HG02588 (cell line): ENCODE measurements at regions not wholly inside any gene's neighbourhood (a gene's known extent, or its start where the extent isn't known, plus 50 kb on each side); places are given as distances from the start of the nearest gene placed in this dataset.

Source experiments
- ATAC-seq: cut with Tn5 transposase; IDR thresholded peaks from one replicate; pipeline ENCODE4 v1.9.1; 2021; ENCODE audit warnings: mild to moderate bottlenecking, moderate library complexity; ENCODE audit not compliant: unreplicated experiment

DNA sequence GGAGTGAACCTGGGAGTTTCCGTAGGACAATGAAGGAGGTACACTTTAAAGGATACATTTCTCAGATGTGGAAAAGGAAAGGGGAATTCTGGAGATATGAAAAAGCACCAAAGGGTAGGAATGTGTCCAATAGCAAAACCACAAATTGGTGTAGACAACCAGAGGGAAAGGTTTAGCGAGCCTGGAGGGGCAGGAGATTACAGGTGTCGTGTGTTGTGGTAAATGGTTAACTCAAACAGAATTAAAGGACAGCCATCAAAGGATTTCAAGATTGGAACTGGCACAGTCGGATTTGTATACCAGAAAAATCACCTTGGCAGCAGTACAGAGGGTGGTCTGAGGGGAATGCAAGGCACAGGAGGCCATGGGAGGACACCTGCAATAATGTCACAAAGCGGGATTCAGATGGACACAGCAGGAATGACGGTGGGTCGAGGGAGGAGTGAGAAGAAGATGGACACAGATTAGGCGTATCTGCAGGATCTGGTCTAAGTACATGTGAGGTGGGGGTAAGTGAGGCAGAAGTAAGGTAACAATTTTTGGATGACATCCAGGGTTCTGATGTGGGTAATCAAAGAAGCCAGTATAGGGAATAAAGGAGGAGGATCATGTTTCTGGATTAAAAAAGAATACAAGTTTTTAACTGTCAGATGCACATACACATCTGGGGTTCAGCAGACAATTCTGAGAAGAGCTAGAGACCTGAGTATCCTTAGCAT lies 361.6 kb downstream of the KLF12 start:
- no peak for ATAC-seq

DNA sequence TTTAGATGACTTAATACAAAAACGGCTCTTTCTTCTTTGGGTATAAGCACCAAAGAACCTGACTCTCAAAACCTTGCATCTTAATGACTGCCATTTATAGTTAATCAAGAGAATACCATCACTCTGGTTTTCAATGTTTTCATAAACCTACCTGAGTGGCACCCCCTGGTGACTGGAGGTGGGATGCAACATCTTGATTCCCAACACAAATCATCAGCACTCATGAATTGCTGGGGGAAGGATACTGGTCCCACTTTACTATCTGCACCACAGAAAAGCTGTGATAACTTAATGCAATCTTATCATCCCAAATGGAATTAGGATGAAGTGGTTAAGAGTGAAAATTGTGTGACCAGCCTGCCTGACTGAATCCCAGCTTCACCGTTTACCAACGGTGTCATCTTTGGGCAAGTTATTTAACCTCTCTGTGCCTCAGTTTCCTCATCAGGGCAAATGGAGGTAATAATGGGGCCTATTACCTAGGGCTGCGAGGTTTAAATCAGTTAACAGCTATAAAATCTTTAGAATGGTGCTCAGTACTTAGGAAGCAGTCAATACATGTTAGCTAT lies 366.4 kb downstream of the KLF12 start:
- ATAC-seq = peak; percentile 36

DNA sequence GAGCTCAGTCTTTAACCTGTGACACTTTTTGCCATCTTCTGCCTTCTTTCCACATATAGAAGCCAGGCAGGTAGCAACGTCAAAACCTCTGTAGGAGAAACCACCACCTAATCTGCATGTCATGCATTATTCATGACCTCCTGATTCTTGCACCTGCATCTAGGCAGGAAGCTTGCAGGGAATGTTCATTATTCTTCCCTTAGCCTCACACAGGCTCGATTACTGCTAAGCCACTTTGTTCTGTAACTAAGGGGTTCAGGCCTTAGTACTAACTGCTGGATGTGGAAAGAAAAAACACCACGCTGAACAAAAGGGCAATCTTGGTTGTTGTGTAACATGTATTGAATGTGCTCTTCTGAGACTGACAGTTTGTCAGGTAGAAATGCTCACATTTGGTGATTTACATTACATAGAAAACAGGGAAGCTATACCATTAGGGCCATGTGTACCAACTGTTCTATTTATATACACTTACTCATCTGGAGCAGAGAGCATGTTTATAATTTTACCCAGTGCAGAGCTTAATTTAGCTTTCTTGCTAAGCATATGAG lies 366.9 kb downstream of the KLF12 start:
- ATAC-seq = peak; percentile 33

DNA sequence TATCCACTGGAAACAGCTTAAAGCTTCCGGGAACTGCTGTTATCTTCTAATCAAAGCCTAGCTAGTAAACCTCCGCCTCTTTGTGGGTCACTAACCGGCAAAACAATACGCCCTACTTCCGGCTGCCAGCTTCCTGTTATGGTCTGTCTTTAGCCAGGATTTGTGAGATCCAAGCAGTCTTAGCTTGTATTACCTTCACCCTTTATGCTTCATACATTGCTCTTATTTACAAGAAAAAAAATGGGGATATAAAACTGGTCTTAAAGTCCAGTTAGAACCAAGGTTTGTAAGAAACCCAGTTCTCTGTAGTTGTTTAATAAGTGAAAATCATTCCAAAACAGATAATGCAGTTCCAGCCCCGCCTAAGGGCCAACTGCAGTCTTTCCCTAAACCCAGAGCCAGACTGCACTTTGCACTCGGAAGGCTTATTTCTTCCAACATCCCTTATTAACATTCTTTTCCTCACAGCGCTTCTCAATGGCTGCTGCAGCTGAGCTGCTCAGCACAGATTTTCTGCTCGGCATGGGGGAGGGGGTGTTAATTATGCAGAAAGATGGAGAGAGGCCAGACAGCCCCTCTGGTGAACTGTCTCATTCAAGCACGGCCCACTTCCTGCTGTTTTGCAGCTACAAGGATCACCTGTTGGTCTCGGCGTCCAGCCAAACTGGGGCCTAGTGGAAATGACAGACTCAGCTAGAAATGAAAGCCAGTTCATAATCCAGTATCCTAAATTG lies 368.4 kb downstream of the KLF12 start:
- ATAC-seq = peak; percentile 62

DNA sequence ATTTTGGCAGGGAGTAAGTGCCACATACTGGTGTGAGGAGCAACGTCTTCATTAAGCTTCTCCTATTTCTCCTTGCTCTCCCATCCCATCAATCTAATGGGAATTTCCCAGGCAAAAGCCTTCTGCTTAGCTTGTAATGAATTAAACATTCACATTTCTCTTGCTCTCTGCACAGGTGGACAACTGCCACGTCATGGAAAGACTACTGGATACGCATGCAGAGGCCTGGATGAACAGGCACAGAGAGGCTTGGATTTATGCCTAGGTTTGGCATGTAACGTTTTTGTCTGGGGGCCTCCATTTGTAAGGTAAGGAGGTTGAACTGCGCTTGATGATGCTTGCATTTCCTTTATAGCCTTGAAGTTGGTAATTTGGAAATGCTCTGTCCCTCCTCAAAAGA lies 374.8 kb downstream of the KLF12 start:
- no peak for ATAC-seq

DNA sequence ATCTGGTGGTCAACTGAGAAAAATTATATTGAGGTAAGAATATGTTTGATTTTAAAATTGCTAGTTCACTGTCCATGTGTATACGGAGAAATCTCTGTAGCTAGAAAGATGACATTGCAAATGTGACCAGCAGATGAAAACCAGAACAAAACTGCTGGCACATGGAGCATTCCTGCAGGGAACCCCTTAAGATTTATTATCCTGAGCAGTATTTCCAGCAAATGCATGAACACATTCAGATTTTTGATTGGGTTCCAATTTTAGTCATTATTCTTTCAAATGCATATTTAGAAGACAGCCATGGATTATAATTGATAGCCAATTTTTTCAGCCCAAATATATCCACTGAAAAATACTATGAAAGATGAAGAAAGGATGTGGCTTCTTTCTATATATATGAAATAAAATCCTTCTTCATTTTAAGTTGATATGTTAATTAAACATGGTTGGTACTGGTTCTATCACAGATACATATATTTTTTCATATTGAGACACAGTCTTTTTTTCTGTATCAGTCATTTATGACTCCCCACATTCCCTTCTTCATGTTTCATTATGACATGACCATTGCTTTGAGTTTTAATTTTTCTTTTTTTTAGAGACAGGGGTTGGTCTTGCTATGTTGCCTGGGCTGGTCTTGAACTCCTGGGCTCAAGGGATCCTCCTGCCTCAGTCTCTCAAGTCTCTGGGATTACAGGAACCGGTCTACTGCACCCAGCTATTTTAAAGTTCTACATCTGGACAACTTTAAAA lies 376.5 kb downstream of the KLF12 start:
- ATAC-seq = no peak

DNA sequence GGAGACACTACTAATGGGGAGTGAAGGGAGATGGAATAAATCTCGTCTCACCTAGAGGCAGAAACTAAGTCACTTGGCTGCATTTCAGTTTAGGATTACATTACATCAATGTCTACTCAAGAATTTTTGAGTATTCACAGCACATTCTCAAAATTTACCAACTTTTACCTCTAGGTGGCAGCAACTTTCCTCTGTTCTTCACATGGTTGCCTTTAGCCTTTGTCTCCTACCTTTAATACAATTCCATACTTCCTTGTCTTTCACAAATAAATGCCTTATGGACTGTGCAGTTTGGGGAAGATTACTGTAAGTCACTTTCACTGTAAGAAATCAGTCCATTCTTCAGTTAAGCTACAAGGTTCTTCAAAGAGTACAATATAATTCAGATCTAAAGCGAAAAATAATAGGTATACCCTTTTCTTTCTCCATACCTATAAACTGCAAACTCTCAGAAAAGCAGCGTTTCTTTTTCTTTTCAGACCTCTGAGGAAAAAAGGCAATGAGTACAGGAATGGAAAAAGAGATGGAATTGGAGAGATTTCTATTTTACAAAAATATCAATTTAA lies 379.4 kb downstream of the KLF12 start:
- peak; percentile 53 for ATAC-seq

DNA sequence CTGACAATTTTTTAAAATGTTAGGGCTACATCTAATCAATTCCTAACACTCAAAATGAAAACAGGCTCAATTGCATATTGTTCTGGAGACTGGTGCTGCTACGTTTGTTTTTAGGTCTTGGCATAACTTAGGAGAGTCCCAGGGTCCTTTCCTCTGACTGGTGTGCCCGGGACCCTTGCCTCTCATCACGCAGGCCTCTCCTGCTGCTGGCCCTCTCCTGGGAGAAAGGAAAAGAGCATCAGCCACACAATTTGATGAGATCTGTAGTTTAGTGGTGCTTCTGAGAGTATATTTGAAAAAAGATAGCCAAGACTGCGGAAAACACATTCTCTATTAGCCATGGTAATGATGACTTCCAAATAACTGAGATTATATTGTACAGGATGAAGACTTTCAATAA lies 380.0 kb downstream of the KLF12 start:
- ATAC-seq = no peak

DNA sequence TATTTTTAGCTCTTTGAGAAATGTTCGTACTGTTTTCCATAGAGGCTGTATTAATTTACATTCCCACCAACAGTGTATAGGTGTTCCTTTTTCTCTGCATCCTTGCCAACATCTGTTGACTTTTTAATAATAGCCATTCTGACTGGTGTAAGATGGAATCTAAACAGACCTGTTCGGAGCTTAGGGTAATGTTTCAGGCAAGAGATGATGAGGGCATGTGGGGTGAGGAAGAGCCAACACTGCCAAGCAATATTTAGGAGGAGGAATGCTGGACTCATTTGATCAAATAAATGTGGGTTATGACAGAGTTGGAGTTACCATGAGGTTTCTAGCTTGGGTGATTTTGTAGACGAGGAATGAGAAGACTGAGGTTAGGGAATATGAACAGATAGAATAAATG lies 382.9 kb downstream of the KLF12 start:
- ATAC-seq = no peak

DNA sequence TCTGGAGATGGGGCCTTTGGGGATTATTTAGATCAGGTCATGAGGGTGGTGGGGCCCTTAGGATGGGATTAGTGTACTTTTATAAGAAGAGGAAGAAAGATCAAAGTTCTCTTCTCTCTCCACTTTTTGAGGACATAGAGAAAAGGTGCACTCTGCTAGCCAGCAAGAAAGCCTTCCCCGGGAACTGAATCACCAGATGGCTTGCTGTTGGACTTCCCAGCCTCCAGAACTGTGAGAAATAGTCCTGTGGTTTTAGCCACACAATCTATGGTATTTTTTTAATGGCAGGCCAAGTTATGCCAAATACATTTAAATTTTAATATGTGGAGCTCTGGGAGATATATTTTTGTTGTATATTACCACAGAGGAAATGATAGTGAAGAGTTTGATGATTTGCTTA lies 385.8 kb downstream of the KLF12 start:
- no peak for ATAC-seq

DNA sequence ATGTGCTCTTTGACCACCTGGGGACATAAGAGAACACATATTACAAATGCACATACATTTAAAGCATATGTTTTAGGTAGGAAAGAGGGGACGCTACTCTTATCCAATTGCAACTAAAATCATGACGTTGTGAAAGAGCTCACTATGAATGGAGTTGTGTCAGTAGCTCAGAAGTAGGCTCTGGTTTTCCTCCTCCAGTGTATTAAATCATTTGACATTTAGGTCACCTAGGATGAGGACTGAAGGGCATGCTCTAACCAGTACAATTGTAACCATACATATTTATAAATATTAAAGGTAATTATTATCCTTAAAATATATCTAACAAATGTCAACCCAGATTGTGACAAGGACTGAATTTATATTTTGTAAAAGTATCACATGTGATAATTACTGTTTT lies 389.0 kb downstream of the KLF12 start:
- no peak for ATAC-seq

DNA sequence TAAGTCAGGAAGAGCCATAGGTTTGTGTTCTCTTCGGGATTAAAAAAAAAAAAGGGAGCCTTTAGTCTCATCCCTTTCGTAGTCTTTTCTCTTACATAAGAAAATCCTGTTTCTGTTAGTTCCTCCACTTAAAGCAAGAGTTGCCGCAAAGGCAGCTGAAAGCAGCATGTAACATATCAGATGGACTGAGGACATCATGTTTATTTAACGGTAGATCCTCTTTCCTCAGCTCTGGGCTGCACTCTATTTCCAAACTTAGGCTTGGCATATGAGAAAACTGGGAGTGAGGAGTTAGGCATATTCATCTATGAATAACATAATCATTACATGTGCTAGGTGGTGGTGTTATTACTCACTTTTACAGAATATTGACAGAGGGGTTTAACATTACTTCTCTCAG lies 391.2 kb downstream of the KLF12 start:
- ATAC-seq = no peak

DNA sequence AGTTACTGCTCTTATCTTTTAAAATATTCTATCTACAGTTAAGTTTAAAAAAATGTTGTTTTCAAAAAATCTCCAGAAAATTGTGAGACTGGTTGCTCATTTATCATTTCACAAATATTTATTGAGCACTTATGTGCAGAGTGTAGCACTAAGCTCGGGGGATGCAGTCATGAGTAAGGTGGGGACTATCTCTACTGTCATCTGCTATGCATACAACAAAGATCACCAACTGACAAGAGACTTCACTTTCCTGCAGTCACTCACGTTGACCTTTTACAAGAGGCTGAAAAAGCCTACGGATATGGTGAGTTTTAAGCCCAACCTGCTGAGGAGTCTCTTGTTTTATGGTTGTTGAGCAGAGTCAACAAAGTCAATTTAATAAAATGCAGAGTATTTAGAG lies 392.5 kb downstream of the KLF12 start:
- ATAC-seq = no peak

DNA sequence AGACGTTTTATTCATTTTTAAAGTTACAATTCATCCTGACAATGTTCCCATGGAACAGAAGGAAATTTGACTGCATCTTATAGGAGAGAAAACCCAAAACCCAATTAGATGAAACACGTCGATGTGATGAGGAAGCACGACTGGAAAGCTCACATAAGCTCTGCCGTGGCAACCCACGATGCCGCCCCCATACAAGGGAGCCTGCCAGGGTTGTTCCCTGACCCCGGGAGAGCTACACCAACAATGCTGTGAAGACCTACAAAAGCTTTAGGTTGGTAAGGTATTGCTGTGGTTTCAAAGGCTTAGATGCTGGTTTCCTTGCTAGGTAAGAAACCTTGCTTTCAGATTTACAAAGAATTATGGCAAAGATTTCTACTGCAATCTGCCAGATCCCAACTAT lies 393.1 kb downstream of the KLF12 start:
- ATAC-seq = no peak

DNA sequence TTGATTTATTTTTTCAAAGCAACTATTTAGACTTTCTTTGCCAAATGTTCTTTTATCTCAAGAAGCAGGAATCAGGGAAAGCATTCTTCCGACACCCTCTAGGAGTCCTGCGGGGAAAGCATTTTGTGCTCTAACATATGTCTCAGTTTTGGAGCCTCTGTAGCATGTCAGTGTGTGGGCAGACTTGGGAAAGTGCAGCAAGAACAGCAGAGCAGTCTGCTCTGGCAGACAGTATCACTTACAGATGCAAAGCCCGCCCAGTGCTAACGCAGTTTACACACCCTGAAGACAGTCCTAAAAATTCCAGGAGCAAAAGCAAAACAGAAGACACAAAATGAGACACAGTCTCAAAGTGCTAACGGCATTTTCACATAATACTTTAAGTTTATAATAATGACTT lies 393.5 kb downstream of the KLF12 start:
- no peak for ATAC-seq

DNA sequence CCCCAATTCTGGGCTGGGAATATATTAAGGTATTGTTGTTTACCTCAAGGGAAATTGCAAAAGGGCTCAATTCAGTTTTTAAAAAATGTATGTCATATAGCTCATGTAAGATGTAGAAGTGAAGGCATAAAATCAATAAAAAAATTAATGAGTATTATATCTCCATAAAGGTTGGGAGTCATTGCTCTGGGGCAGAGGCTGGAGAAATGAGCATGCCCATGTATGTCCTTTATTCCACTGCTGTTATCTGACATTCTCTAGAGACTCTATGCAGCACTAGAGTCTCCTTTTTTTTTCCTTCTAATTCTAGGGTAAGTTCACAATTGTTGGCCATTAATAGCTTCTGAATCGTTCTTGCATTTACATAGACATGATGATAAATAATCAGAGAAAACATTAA lies 394.8 kb downstream of the KLF12 start:
- no peak for ATAC-seq

DNA sequence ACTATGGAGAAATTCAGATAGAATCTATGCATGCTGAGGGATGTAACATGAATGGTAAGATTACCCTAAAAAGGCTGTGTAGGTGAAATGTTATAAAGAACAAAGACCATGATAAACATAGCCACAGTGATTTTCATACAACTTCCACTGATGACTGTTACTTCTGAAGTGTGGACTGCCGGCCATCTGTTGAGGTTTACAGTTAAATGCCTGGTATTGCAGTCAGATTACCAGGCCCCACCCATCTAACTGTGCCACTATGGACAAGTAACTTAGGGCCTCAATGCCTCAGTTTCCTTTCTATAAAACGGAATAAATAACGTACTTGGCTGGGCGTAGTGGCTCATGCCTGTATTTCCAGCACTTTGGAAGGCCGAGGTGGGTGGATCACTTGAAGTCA lies 395.6 kb downstream of the KLF12 start:
- no peak for ATAC-seq

DNA sequence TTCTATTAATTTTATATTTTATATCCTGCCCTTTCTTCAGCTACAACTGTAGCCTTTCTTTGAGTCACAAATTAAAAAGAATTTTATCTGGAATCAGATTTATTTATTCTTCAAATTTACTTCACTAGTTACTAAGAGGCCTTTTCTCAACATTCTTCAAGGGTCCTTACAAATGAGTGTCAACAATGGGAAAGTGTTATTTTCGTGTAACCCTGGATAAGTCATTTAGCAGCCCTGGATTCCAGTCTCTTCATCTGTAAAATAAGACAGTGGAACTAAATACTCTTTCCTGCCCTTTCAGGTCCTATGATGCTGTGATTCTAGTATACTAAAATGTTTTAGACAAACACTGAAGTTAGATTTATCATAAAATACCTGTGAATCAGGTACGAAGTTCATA lies 397.0 kb downstream of the KLF12 start:
- ATAC-seq = no peak

DNA sequence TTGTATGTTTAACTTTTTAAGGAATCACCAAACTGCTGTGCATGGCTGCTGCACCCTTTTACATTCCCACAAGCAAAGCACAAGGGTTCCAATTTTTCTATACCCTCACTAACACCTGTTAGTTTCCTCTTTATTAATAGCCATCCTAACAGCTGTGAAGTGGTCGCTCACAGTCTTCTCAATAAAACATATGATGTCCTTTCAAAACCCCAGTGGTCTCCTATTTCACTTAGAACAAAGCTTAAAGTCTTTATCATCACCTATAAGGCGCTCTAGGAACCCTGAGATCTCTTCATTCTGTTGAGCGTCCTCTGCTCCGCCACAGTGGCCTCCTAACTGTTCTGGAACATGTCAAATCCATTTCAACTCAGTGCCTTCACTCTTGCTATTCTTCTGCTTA lies 400.5 kb downstream of the KLF12 start:
- no peak for ATAC-seq

DNA sequence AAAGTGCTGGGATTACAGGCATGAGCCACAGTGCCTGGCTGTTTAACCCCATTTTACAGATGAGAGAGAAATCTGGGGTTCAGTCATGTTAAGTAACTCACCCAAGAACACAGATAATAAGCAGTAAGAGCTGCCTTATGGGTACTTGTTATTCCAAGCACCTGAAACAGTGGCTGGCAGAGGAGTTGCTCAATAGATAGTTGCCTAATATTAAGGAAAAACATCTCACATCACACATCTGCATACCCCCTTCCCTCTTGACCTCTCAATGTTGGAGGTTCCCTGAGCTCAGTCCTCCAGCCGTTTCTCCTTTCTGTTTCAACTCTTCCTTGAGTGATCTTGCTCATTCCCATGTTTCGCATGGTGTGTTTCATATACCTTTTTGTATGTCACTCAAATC lies 401.9 kb downstream of the KLF12 start:
- ATAC-seq = no peak

DNA sequence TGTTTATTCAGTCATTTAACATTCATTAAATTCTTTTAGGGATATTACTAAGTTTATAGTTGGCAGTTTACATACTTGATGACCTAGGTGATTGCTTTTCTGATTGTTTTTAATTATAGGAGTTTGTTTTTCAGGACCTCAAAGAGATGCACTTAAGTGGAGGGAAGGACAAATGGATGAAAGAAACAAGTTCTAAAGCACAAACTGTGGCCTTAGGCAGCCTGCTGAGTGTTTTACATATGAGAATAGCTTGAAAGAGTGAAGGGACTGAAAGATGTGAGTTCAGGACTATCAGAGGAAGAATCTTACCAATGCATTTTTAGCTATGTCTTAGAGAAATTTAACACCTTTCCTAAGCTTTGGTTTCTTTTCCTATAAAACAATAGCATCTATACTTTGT lies 402.6 kb downstream of the KLF12 start:
- no peak for ATAC-seq
